Fibroblast of the aortic adventitia (primary cell): ENCODE measurements at regions not wholly inside any gene's neighbourhood (a gene's known extent, or its start where the extent isn't known, plus 50 kb on each side); places are given as distances from the start of the nearest gene placed in this dataset.

Source experiments
- DNase-seq: peaks from one replicate; pipeline ENCODE4 v3.0.0-alpha.2; 2010; ENCODE audit warnings: low read depth
- H3K4me3 ChIP-seq: 2 replicates; pipeline ENCODE4 v1.5.1; 2011; ENCODE audit warnings: low read depth, mild to moderate bottlenecking, control low read depth, low read length, moderate library complexity
- CTCF ChIP-seq: IDR thresholded peaks from 2 replicates; pipeline ENCODE4 v1.5.1; 2011; ENCODE audit warnings: mild to moderate bottlenecking, low read length, control low read depth, inconsistent platforms; ENCODE audit not compliant: insufficient read depth

GRCh38 chr1:222938986-222939385 lies 124.1 kb downstream of the DISP1 start:
- H3K4me3 ChIP-seq = no peak overlapping the region
- DNase-seq = peak; percentile 24
- TF ChIP-seq CTCF = no peak

GRCh38 chr1:222940095-222940494 lies 125.3 kb downstream of the DISP1 start:
- no peak for DNase-seq
- H3K4me3 ChIP-seq = no peak overlapping the region
- TF ChIP-seq CTCF = no peak

- DNase-seq = no peak
- no peak for TF ChIP-seq CTCF
Measured at GRCh38 chr1:222940906-222941305, 126.1 kb downstream of the DISP1 start.

GRCh38 chr1:222941425-222941824 lies 126.6 kb downstream of the DISP1 start:
- TF ChIP-seq CTCF = no peak
- H3K4me3 ChIP-seq = no peak overlapping the region
- DNase-seq = no peak

More at GRCh38 chr1:222940906-222941305, 126.1 kb downstream of the DISP1 start:
- H3K4me3 ChIP-seq = no peak overlapping the region

- TF ChIP-seq CTCF = no peak
- no peak overlapping the region for H3K4me3 ChIP-seq
- DNase-seq = no peak
Measured at GRCh38 chr1:222946436-222946835, 131.6 kb downstream of the DISP1 start.

GRCh38 chr1:222948079-222948478 lies 133.2 kb downstream of the DISP1 start:
- H3K4me3 ChIP-seq = no peak overlapping the region
- no peak for DNase-seq
- no peak for TF ChIP-seq CTCF

GRCh38 chr1:222950892-222951291 lies 136.1 kb downstream of the DISP1 start:
- TF ChIP-seq CTCF = no peak
- H3K4me3 ChIP-seq = no peak overlapping the region
- DNase-seq = no peak
